ENCODE measurements at regions not wholly inside any gene's neighbourhood (a gene's known extent, or its start where the extent isn't known, plus 50 kb on each side); places are given as distances from the start of the nearest gene placed in this dataset.

- TF ChIP-seq, protein P1, sequence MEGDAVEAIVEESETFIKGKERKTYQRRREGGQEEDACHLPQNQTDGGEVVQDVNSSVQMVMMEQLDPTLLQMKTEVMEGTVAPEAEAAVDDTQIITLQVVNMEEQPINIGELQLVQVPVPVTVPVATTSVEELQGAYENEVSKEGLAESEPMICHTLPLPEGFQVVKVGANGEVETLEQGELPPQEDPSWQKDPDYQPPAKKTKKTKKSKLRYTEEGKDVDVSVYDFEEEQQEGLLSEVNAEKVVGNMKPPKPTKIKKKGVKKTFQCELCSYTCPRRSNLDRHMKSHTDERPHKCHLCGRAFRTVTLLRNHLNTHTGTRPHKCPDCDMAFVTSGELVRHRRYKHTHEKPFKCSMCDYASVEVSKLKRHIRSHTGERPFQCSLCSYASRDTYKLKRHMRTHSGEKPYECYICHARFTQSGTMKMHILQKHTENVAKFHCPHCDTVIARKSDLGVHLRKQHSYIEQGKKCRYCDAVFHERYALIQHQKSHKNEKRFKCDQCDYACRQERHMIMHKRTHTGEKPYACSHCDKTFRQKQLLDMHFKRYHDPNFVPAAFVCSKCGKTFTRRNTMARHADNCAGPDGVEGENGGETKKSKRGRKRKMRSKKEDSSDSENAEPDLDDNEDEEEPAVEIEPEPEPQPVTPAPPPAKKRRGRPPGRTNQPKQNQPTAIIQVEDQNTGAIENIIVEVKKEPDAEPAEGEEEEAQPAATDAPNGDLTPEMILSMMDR (IDR thresholded peaks at IDR 0.05; ENCODE audit: low read depth, low read length, missing input control), result no peak
- TF ChIP-seq SP1 (IDR thresholded peaks at IDR 0.05) (no peak), TAF1 (conservative IDR thresholded peaks at IDR 0.05) (no peak), EGR1 (IDR thresholded peaks at IDR 0.05; ENCODE audit: low read depth in 2 of 2) (no peak), REST (IDR thresholded peaks at IDR 0.05) (no peak), RAD21 (IDR thresholded peaks at IDR 0.05) (no peak), YY1 (IDR thresholded peaks at IDR 0.05) (no peak), RXRA (IDR thresholded peaks at IDR 0.05) (no peak), HNF4A (conservative IDR thresholded peaks at IDR 0.05) (no peak), GABPA (IDR thresholded peaks at IDR 0.05 in 1 of 2, conservative IDR thresholded peaks at IDR 0.05 in 1 of 2) (no peak), ZBTB33 (IDR thresholded peaks at IDR 0.05) (no peak), HNF4G (IDR thresholded peaks at IDR 0.05) (no peak)
- TF ChIP-seq, protein P2, sequence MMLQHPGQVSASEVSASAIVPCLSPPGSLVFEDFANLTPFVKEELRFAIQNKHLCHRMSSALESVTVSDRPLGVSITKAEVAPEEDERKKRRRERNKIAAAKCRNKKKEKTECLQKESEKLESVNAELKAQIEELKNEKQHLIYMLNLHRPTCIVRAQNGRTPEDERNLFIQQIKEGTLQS (IDR thresholded peaks at IDR 0.05), result no peak
- TF ChIP-seq, protein P3, sequence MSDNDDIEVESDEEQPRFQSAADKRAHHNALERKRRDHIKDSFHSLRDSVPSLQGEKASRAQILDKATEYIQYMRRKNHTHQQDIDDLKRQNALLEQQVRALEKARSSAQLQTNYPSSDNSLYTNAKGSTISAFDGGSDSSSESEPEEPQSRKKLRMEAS (IDR thresholded peaks at IDR 0.05), result no peak
Measured at GRCh38 chr7:156191090-156191489, 378.8 kb upstream of the SHH start.
